HG03575 (cell line): ENCODE measurements at regions not wholly inside any gene's neighbourhood (a gene's known extent, or its start where the extent isn't known, plus 50 kb on each side); places are given as distances from the start of the nearest gene placed in this dataset.
"Not testable (repeated sequence)": the region's sequence is repeated elsewhere in the genome, so short reads cannot be mapped to it uniquely, and the experiment has no call there.

Experiments
- ATAC-seq: cut with Tn5 transposase; IDR thresholded peaks from one replicate; pipeline ENCODE4 v1.9.1; 2021; ENCODE audit not compliant: unreplicated experiment, insufficient number of reproducible peaks, low FRiP score; ENCODE audit errors: extremely low read depth

- no peak for ATAC-seq
These were observed 55.4 kb downstream of the CTSL start for GRCh38 chr9:87781331-87781730.

- no peak for ATAC-seq
These were observed 57.3 kb downstream of the CTSL start for GRCh38 chr9:87783180-87783579.

GRCh38 chr9:87785315-87785970 lies 59.5 kb downstream of the CTSL start:
- ATAC-seq: not testable (repeated sequence)

- no peak for ATAC-seq
These were observed 60.5 kb downstream of the CTSL start for GRCh38 chr9:87786423-87786822.

GRCh38 chr9:87786876-87787275 lies 61.0 kb downstream of the CTSL start:
- no peak for ATAC-seq

GRCh38 chr9:87787735-87788134 lies 61.8 kb downstream of the CTSL start:
- no peak for ATAC-seq

GRCh38 chr9:87792831-87793288 lies 66.9 kb downstream of the CTSL start:
- ATAC-seq: peak; percentile 91

GRCh38 chr9:87793292-87793691 lies 67.4 kb downstream of the CTSL start:
- ATAC-seq: no peak

GRCh38 chr9:87795178-87795577 lies 69.3 kb downstream of the CTSL start:
- no peak for ATAC-seq

GRCh38 chr9:87796196-87796595 lies 70.3 kb downstream of the CTSL start:
- no peak for ATAC-seq

GRCh38 chr9:87798261-87798833 lies 72.4 kb downstream of the CTSL start:
- no peak for ATAC-seq

GRCh38 chr9:87799503-87799902 lies 73.6 kb downstream of the CTSL start:
- no peak for ATAC-seq

GRCh38 chr9:87800456-87800855 lies 74.5 kb downstream of the CTSL start:
- ATAC-seq: no peak

- no peak for ATAC-seq
These were observed 75.1 kb downstream of the CTSL start for GRCh38 chr9:87801013-87801412.

- ATAC-seq: no peak
These were observed 77.2 kb downstream of the CTSL start for GRCh38 chr9:87803166-87803565.

- no peak for ATAC-seq
These were observed 77.9 kb downstream of the CTSL start for GRCh38 chr9:87803623-87804345.

- ATAC-seq: no peak
These were observed 77.4 kb upstream of the SPATA31E1 start for GRCh38 chr9:87805259-87805658.

GRCh38 chr9:87810008-87810407 lies 72.7 kb upstream of the SPATA31E1 start:
- ATAC-seq: no peak

- no peak for ATAC-seq
These were observed 71.9 kb upstream of the SPATA31E1 start for GRCh38 chr9:87810679-87811178.
